Upper lobe of left lung (tissue), 4 donors: ENCODE measurements at regions not wholly inside any gene's neighbourhood (a gene's known extent, or its start where the extent isn't known, plus 50 kb on each side); places are given as distances from the start of the nearest gene placed in this dataset.

Experiments used
- CTCF ChIP-seq, 6 experiments: fragments of 450-650 bp in 4 of 6; fragments of 200-600 bp in 2 of 6; sonication (generic) in 2 of 6; IDR thresholded peaks; one replicate each; pipeline ENCODE4 v1.5.1; 2016 to 2019; ENCODE audit warnings: antibody characterized with exemption in 6 of 6
- EP300 ChIP-seq, 4 donors: sonication (generic); formaldehyde crosslinking; IDR thresholded peaks; one replicate each; pipeline ENCODE4 v1.5.1; 2017; ENCODE audit warnings: antibody characterized with exemption in 4 of 4, control low read depth in 2 of 4
- POLR2A ChIP-seq, 4 donors: fragments of 450-650 bp; IDR thresholded peaks; one replicate each; pipeline ENCODE4 v1.5.1; 2016 to 2017; ENCODE audit warnings: antibody characterized with exemption in 4 of 4, mild to moderate bottlenecking in 2 of 4
- POLR2AphosphoS5 ChIP-seq, 2 donors: sonication (generic); formaldehyde crosslinking; IDR thresholded peaks; one replicate each; pipeline ENCODE4 v1.5.1; 2017; ENCODE audit warnings: antibody characterized with exemption in 2 of 2

GRCh38 chr3:151992326-151993041 lies 119.0 kb downstream of the SUCNR1 start:
- no peak for TF ChIP-seq CTCF (IDR thresholded peaks at IDR 0.05)
- no peak for TF ChIP-seq POLR2A (IDR thresholded peaks at IDR 0.05)
- TF ChIP-seq POLR2AphosphoS5 (IDR thresholded peaks at IDR 0.05), result no peak
- no peak for TF ChIP-seq EP300 (IDR thresholded peaks at IDR 0.05)
